Activated CD4-positive, alpha-beta memory T cell treated with anti-CD3 and anti-CD28 coated beads for 36 hours (primary cell): ENCODE measurements at regions not wholly inside any gene's neighbourhood (a gene's known extent, or its start where the extent isn't known, plus 50 kb on each side); places are given as distances from the start of the nearest gene placed in this dataset.
"Not testable (repeated sequence)": the region's sequence is repeated elsewhere in the genome, so short reads cannot be mapped to it uniquely, and the experiment has no call there.

Experiments
- CTCF ChIA-PET: fragments of 350-600 bp; sonication (Branson Sonifier 250); formaldehyde crosslinking; loops from one replicate; lab custom pipeline; 2021; ENCODE audit warnings: antibody characterized with exemption, inconsistent platforms; lab: Charles Lee
- POLR2A ChIA-PET: fragments of 350-600 bp; sonication (Branson Sonifier 250); formaldehyde crosslinking; loops from one replicate; lab custom pipeline; 2021; ENCODE audit warnings: antibody characterized with exemption; lab: Charles Lee
- DNase-seq: peaks from one replicate; pipeline ENCODE4 v3.0.0-alpha.2; 2020
- H3K27ac Mint-ChIP-seq: one replicate; pipeline ENCODE4 v1.8.0; 2021; ENCODE audit warnings: mixed read lengths
- H3K27me3 Mint-ChIP-seq: one replicate; pipeline ENCODE4 v1.8.0; 2021; ENCODE audit warnings: mixed read lengths
- H3K36me3 Mint-ChIP-seq: one replicate; pipeline ENCODE4 v1.8.0; 2021; ENCODE audit warnings: mixed read lengths
- H3K4me1 Mint-ChIP-seq: one replicate; pipeline ENCODE4 v1.8.0; 2021; ENCODE audit warnings: low read depth, mixed read lengths
- H3K4me3 Mint-ChIP-seq: one replicate; pipeline ENCODE4 v1.8.0; 2021; ENCODE audit warnings: mild to moderate bottlenecking, mixed read lengths
- H3K9me3 Mint-ChIP-seq: one replicate; pipeline ENCODE4 v1.8.0; 2021; ENCODE audit warnings: mixed read lengths
- intact Hi-C: fragments of 100-400 bp; cut with micrococcal nuclease; formaldehyde crosslinking; loops from one replicate; pipeline ENCODE4 v1.15.1; 2023

DNA sequence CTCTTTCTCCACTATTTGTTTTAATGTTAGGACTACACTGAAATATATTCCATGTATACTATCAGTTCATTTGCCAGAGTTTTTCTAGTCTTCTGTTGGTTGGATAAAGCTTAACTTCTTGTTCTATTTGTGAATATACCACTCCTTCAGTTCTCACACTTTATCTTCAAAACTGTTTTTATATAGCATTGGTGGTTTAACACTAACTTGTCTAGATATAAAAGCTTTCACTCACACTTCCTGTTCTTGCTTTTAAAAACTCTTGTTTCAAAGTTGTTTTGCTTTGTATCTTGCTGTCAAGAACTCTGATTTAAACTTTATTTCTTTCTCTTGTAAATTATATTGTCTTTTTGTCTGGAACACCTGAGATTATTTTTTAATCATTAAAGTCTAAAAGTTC is 226.8 kb upstream of the TENT5A start:
- no peak overlapping the region for H3K4me3 Mint-ChIP-seq
- H3K27me3 Mint-ChIP-seq = peaks cover 2% of the 10 kb centered on the region
- peaks cover 14% of the 10 kb centered on the region for H3K9me3 Mint-ChIP-seq
- no peak for DNase-seq
- intact Hi-C loops = no loop called here
- H3K27ac Mint-ChIP-seq = no peak overlapping the region
- H3K4me1 Mint-ChIP-seq = no peaks in the 10 kb centered on the region
- POLR2A ChIA-PET = no interaction called here
- CTCF ChIA-PET = interaction anchor here (1.2 kb wide), 1 partner anchor 27 kb away, joined by 3 read pairs; no protein-coding TSS in a partner anchor
- no peaks in the 10 kb centered on the region for H3K36me3 Mint-ChIP-seq

DNA sequence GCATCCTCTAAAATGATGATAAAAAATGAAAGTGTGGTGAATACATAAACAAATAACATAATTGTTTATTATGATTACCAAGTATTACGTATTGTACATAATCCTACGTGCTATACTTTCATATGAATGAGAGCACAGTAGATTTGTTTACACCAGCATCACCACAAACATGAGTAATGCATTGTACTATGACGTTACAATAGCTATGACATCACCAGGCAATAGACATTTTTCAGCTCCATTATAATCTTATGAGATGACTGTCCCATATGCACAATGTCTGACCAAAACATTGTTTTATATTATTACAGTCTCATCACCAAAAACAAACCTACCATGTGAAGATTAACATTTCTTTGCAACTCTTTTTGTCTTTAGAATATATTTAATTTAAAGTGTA is 225.7 kb upstream of the TENT5A start:
- intact Hi-C loops = no loop called here
- Mint-ChIP-seq H3K9me3 (peaks cover 16% of the 10 kb centered on the region), H3K4me3 (no peak overlapping the region), H3K36me3 (no peaks in the 10 kb centered on the region), H3K27me3 (peaks cover 2% of the 10 kb centered on the region), H3K27ac (no peak overlapping the region), H3K4me1 (no peaks in the 10 kb centered on the region)
- DNase-seq = no peak
- ChIA-PET CTCF (no interaction called here), POLR2A (no interaction called here)

DNA sequence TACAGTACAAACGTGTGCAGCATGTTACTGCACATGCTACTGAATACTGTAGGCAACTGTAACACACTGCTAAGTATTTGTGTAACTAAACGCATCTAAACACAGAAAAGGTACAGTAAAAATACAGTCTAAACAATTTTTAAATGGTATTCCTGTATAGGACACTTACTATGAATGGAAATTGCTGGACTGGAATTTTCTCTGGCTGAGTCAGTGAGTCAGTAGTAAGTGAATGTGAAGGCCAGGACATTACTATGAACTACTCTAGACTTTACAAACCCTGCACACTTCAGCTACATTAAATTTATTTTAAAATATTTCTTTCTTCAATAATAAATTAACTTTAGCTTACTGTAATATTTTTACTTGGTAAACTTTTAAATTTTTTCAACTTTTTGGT is 225.0 kb upstream of the TENT5A start:
- CTCF ChIA-PET = no interaction called here
- Mint-ChIP-seq H3K36me3 (no peaks in the 10 kb centered on the region), H3K4me3 (no peak overlapping the region), H3K27me3 (no peaks in the 10 kb centered on the region), H3K9me3 (peaks cover 21% of the 10 kb centered on the region), H3K27ac (no peak overlapping the region), H3K4me1 (no peaks in the 10 kb centered on the region)
- DNase-seq = no peak
- POLR2A ChIA-PET = no interaction called here
- intact Hi-C loops = no loop called here

- POLR2A ChIA-PET = no interaction called here
- intact Hi-C loops = no loop called here
- Mint-ChIP-seq H3K27ac (no peak overlapping the region), H3K36me3 (no peaks in the 10 kb centered on the region), H3K4me3 (no peak overlapping the region), H3K9me3 (peaks cover 9% of the 10 kb centered on the region), H3K27me3 (no peaks in the 10 kb centered on the region), H3K4me1 (no peaks in the 10 kb centered on the region)
- CTCF ChIA-PET = no interaction called here
- DNase-seq = no peak
Measured at GRCh38 chr6:81969814-81970213, 217.3 kb upstream of the TENT5A start.

- ChIA-PET CTCF (no interaction called here), POLR2A (no interaction called here)
- H3K4me3 Mint-ChIP-seq = no peak overlapping the region
- H3K4me1 Mint-ChIP-seq = no peaks in the 10 kb centered on the region
- intact Hi-C loops = no loop called here
- H3K9me3 Mint-ChIP-seq = peaks cover 9% of the 10 kb centered on the region
- H3K27ac Mint-ChIP-seq = no peak overlapping the region
- no peaks in the 10 kb centered on the region for H3K36me3 Mint-ChIP-seq
- no peak for DNase-seq
- H3K27me3 Mint-ChIP-seq = no peaks in the 10 kb centered on the region
Measured at GRCh38 chr6:81969011-81969410, 216.5 kb upstream of the TENT5A start.

DNA sequence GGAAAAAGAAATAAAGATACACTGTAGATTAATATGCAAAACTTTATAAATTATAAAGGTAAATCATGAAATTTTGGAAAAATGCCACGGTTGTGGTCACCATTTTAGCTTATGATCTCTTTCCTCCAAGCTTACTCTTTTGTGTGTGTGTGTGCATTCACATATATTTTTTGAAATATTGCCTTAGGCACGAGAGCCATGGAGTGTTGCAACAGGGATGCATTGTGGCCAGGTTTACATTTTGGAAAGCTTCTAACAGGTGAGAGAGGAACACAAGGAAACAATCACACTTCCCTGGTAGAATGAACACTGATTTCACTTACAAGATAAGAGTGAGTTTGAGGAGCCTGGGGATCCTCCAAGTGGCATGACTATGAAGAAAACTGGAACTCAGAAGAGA is 214.5 kb upstream of the TENT5A start:
- no peaks in the 10 kb centered on the region for H3K27me3 Mint-ChIP-seq
- H3K36me3 Mint-ChIP-seq = no peaks in the 10 kb centered on the region
- H3K4me1 Mint-ChIP-seq = no peaks in the 10 kb centered on the region
- CTCF ChIA-PET = no interaction called here
- no peak overlapping the region for H3K4me3 Mint-ChIP-seq
- POLR2A ChIA-PET = no interaction called here
- DNase-seq = no peak
- intact Hi-C loops = no loop called here
- no peaks in the 10 kb centered on the region for H3K9me3 Mint-ChIP-seq
- H3K27ac Mint-ChIP-seq = no peak overlapping the region

DNA sequence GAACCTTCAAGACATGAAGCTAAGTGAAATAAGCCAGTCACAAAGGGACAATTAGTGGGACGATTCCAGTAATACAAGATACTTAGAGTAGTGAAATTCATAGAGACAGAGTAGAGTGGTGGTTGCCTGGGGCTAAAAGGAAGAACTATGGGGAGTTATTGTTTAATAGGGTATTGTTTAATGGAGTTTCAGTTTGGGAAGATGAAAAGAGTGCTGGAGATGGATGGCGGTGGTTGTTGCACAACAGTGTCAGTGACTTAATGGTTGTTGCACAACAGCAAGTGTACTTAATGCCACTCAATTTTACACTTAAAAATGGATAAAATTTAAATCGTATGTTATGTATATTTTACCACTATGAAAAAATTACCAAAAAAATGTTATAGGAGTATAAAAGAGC is 209.7 kb upstream of the TENT5A start:
- intact Hi-C loops = no loop called here
- Mint-ChIP-seq H3K4me1 (no peaks in the 10 kb centered on the region), H3K4me3 (no peak overlapping the region), H3K36me3 (no peaks in the 10 kb centered on the region), H3K9me3 (peaks cover 3% of the 10 kb centered on the region), H3K27me3 (no peaks in the 10 kb centered on the region), H3K27ac (no peak overlapping the region)
- ChIA-PET CTCF (no interaction called here), POLR2A (no interaction called here)
- DNase-seq = no peak

- POLR2A ChIA-PET = no interaction called here
Measured at GRCh38 chr6:81950877-81951276, 198.4 kb upstream of the TENT5A start.

DNA sequence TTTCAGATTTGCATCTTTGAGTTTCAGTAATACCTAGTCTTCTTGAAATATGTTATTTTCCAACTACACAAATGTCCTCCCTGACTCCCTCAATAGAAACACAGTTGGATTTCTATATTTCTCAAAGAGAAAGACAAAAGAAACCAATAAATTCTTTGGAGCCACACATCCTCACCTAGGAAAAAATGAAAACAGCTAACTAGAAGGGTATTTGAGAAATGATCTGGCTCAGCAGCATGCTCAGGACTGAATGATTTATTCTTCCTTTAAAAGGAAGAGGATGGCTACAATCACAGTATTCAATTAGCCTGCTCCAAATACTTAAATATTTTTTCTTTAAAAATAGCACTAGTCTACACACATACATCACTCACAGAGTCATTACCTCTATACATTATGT is 196.4 kb upstream of the TENT5A start:
- intact Hi-C loops = no loop called here
- POLR2A ChIA-PET = no interaction called here
- CTCF ChIA-PET = interaction anchor here (1.2 kb wide), 1 partner anchor 8 kb away, joined by 3 read pairs; no protein-coding TSS in a partner anchor
- H3K27ac Mint-ChIP-seq = no peak overlapping the region
- H3K4me3 Mint-ChIP-seq = no peak overlapping the region
- no peak for DNase-seq
- H3K36me3 Mint-ChIP-seq = no peaks in the 10 kb centered on the region
- no peaks in the 10 kb centered on the region for H3K27me3 Mint-ChIP-seq
- no peaks in the 10 kb centered on the region for H3K4me1 Mint-ChIP-seq
- peaks cover 3% of the 10 kb centered on the region for H3K9me3 Mint-ChIP-seq

More at GRCh38 chr6:81950877-81951276, 198.4 kb upstream of the TENT5A start:
- H3K27ac Mint-ChIP-seq = no peak overlapping the region
- CTCF ChIA-PET = no interaction called here
- H3K9me3 Mint-ChIP-seq = peaks cover 3% of the 10 kb centered on the region
- intact Hi-C loops = no loop called here
- H3K27me3 Mint-ChIP-seq = no peaks in the 10 kb centered on the region
- no peaks in the 10 kb centered on the region for H3K36me3 Mint-ChIP-seq
- H3K4me3 Mint-ChIP-seq = no peak overlapping the region
- no peak for DNase-seq
- H3K4me1 Mint-ChIP-seq = no peaks in the 10 kb centered on the region

DNA sequence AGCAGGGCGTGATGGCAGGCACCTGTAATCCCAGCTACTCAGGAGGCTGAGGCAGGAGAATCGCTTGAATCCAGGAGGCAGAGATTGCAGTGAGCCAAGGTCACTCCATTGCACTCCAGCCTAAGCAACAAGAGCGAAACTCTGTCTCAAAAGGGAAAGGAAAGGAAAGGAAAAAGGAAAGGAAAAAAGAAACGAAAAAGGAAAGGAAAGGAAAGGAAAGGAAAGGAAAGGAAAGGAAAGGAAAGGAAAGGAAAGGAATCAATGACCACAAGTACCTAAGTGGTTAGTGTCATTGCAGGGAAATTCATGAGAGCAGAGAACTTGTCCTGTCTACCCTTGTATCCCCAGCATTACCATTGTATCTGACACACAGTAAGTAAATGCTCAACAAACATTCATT is 195.7 kb upstream of the TENT5A start:
- intact Hi-C loops, H3K4me3 Mint-ChIP-seq, H3K4me1 Mint-ChIP-seq, H3K36me3 Mint-ChIP-seq, H3K27ac Mint-ChIP-seq, H3K9me3 Mint-ChIP-seq, CTCF ChIA-PET, POLR2A ChIA-PET, H3K27me3 Mint-ChIP-seq, DNase-seq: not testable (repeated sequence)

DNA sequence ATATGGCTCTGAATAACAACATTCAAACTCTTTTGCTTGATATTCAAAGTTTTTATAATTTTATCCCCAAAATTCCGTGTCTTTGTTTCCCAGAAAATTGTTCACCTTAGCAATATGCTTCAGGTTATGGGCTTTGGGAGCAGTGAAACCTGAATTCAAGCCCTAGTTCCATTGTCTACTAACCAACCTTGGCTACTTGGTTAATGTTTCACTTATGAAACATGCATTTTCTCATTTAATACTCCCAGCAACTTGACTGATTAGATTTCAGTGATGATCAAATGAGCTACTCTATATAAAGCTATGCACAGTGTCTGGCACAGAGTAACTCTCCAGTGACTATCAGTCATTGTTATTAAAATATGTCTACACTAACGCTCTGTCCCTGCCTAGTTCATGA is 192.2 kb upstream of the TENT5A start:
- Mint-ChIP-seq H3K27ac (no peak overlapping the region), H3K27me3 (no peaks in the 10 kb centered on the region), H3K36me3 (no peaks in the 10 kb centered on the region), H3K9me3 (no peaks in the 10 kb centered on the region), H3K4me3 (no peak overlapping the region), H3K4me1 (no peaks in the 10 kb centered on the region)
- ChIA-PET POLR2A (no interaction called here), CTCF (no interaction called here)
- intact Hi-C loops = no loop called here
- no peak for DNase-seq

DNA sequence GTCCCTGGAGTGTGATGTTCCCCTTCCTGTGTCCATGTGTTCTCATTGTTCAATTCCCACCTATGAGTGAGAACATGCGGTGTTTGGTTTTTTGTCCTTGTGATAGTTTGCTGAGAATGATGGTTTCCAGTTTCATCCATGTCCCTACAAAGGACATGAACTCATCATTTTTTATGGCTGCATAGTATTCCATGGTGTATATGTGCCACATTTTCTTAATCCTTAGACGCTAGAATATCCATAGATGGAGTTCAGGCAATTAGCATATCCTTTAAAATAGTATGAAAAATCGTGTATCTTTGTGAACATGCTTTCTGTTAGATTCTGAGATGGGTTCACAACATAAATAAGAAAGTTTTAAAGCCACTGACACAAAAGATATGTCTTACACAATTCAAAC is 190.4 kb upstream of the TENT5A start:
- H3K4me3 Mint-ChIP-seq, H3K36me3 Mint-ChIP-seq, H3K9me3 Mint-ChIP-seq, intact Hi-C loops, CTCF ChIA-PET, H3K4me1 Mint-ChIP-seq, POLR2A ChIA-PET, DNase-seq, H3K27ac Mint-ChIP-seq, H3K27me3 Mint-ChIP-seq: not testable (repeated sequence)

DNA sequence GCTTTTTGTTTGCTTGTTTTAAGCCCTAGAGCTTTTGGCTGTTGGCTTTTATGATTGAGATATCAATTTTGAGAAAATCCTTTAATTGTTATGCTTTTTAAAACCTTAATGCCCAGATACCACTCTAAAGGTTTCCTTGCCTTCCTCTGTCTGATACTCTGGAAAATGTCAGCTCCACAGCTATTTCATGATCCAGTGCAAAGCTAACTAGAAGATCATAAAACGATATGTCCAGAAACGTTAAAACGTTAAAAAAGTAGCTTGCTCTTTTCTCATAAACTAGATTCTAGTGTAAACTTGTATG is 189.5 kb upstream of the TENT5A start:
- CTCF ChIA-PET = no interaction called here
- Mint-ChIP-seq H3K9me3 (peaks cover 2% of the 10 kb centered on the region), H3K27ac (no peak overlapping the region), H3K4me1 (no peaks in the 10 kb centered on the region), H3K27me3 (no peaks in the 10 kb centered on the region), H3K4me3 (no peak overlapping the region), H3K36me3 (no peaks in the 10 kb centered on the region)
- POLR2A ChIA-PET = no interaction called here
- intact Hi-C loops = no loop called here
- no peak for DNase-seq
